ENCODE measurements at regions not wholly inside any gene's neighbourhood (a gene's known extent, or its start where the extent isn't known, plus 50 kb on each side); places are given as distances from the start of the nearest gene placed in this dataset.

- TF ChIP-seq GABPA (IDR thresholded peaks at IDR 0.05; ENCODE audit: low read depth, low read length): no peak
- TF ChIP-seq GABPA (CRISPR knock-in tag; IDR thresholded peaks at IDR 0.05; ENCODE audit: low read depth): no peak
- TF ChIP-seq ARID2 (CRISPR knock-in tag; IDR thresholded peaks at IDR 0.05; ENCODE audit: borderline replicate concordance): no peak
- no peak for TF ChIP-seq ZNF121 (CRISPR knock-in tag; IDR thresholded peaks at IDR 0.05)
- no peak for TF ChIP-seq ZBTB34 (CRISPR knock-in tag; IDR thresholded peaks at IDR 0.05)
- no peak for TF ChIP-seq ZNF501 (CRISPR knock-in tag; IDR thresholded peaks at IDR 0.05)
- no peak for TF ChIP-seq GABPB1 (CRISPR knock-in tag; IDR thresholded peaks at IDR 0.05)
- no peak for TF ChIP-seq RFX1 (IDR thresholded peaks at IDR 0.05)
- TF ChIP-seq ZNF510 (CRISPR knock-in tag; IDR thresholded peaks at IDR 0.05; ENCODE audit: low read depth): no peak
- no peak for TF ChIP-seq SUZ12 (IDR thresholded peaks at IDR 0.05; ENCODE audit: low read depth, low read length)
- TF ChIP-seq MAZ (IDR thresholded peaks at IDR 0.05; ENCODE audit: borderline replicate concordance, low read depth, low read length): no peak
- TF ChIP-seq MAZ (CRISPR knock-in tag; IDR thresholded peaks at IDR 0.05; ENCODE audit: low read depth): no peak
These were observed 643.4 kb downstream of the ACTR3B start for GRCh38 chr7:153402721-153403541.
